Activated CD4-positive, alpha-beta T cell treated with anti-CD3 and anti-CD28 coated beads for 24 hours (primary cell): ENCODE measurements at regions not wholly inside any gene's neighbourhood (a gene's known extent, or its start where the extent isn't known, plus 50 kb on each side); places are given as distances from the start of the nearest gene placed in this dataset.
"Not testable (repeated sequence)": the region's sequence is repeated elsewhere in the genome, so short reads cannot be mapped to it uniquely, and the experiment has no call there.

Source experiments
- DNase-seq, 2 donors: peaks; one replicate each; pipeline ENCODE4 v3.0.0-alpha.2; 2020; ENCODE audit warnings: low read depth in 2 of 2

DNA sequence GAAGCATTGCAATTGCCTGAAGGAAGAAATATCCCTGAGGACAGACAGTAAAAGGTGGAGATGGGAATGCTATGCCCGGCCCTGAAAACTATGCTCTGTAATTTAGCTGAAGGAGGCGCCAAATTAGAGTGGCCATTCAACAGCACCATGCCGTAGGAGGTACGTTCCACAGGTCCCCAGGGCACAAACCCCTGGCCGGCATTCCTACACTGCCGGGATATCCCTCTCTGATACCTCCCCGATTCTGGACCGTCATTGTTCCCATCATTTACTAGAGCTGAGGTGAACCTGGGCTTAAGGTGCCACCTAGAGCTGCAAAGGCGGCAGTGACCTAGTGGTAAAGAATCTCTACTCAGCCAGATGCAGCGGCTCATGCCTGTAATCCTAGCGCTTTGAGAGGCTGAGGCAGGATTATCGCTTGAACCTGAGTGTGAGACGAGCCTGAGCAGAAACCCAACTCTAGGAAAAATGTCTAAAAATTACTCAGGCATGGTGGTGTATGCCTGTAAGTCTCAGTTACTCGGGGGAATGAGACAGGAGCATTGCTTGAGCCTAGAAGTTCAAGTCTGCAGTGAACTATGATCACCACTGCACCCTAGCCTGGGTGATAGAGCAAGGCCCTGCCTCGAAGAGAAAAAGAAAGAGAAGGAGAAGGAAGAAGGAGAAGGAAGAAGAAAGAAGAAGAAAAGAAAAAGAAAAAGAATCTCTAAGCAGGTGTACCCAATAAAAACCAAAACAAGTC lies 53.0 kb upstream of the TNKS2 start:
- DNase-seq = no peak

DNA sequence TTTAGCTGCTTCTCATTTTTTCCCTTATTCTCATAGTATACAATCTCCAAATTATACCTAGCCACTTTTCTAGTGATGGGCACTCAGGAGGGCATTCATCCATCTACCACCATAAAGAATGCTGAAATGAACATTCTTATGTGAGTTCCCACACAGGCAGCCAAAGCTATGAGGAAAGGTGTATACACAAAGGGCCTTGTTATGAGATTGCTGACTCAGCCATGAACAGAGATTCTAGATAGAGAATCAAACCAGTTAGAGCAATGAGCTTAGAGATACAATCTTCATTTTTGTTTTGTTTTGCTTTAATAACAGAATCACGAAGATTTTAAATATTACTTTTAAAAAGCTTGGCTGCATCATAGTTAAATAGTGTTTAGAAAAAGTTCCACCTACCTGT lies 54.8 kb upstream of the TNKS2 start:
- no peak for DNase-seq

DNA sequence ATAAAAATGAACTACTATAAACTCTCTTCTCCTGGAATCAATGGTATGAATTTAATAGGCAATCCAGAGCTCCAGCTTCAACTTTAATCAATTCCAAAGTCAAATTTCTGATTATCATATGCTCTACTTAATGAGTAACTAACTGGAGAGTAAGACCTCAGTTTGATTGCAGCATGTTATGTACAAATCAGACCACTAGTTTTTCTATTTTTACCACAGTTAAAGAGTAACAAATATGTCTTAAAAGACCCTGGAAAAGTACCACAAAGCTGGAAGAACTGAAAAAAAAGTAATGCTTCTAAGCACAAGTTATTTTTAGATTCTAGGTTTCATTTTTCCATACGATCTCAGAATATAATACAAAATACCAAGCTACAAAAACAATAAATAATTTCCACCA lies 56.0 kb upstream of the TNKS2 start:
- DNase-seq = no peak

DNA sequence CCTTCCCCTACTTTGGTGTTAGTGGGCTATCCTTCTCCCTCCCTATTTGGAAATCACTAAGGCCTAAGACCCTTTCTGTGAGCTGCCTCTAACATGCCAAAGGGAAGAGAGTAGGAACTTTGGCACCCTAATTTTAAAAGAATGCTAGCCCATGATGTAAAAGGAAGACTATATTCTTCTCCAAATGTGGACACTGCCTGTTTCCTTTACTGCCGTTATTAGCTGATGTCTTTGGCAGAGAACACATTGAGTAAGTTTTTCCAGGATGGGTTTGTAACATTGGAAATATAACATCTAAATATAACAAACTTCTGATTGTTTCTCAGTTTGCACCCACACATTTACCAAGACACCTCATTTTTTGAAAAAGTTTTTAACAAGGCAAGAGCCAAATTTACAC lies 56.9 kb upstream of the TNKS2 start:
- no peak for DNase-seq

DNA sequence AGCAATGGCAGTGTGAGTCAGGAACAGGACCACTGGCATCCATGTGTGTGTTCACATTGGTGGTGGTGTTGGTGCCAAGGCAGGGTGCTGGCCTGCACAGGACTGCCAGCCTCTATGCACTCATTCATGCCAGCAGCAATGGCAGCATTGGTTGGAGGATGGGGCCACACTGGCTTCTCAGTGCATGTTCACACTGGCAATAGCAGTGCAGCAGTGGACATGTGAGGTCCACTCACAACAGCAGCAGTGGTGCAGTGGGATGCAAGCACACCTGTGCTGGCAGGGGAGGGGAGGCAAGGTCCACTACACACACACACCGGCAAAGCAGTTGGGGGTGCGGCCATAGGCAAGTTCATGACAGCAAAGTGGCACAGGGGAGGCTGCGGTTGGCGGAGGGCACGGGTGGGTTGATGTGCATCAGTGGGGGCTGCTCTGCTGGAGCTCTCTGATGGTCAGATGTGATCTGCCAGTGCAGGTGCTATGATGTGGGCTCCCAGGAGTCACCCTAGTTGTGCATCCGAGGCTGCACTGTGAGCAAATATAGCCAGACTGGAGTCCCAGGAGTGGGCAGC lies 57.8 kb upstream of the TNKS2 start:
- DNase-seq = no peak

DNA sequence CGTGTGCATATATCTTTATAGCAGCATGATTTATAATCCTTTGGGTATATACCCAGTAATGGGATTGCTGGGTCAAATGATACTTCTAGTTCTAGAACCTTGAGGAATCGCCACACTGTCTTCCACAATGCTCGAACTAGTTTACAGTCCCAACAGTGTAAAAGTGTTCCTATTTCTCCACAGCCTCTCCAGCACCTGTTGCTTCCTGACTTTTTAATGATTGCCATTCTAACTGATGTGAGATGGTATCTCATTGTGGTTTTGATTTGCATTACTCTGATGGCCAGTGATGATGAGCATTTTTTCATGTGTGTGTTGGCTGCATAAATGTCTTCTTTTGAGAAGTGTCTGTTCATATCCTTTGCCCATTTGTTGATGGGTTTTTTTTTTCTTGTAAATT lies 66.0 kb upstream of the TNKS2 start:
- not testable (repeated sequence) for DNase-seq

DNA sequence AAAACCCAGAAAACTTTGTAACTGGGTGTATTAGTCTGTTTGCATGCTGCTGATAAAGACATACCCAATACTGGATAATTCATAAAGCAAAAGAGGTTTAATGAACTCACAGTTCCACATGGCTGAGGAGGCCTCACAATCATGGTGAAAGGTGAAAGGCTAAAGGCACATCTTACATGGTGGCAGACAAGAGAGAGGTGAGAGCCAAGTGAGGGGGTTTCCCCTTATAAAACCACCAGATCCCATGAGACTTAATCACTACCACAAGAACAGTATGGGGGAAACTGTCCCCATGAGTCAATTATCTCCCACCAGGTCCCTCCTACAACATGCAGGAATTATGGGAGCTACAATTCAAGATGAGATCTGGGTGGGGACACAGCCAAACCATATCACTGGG lies 68.9 kb upstream of the TNKS2 start:
- DNase-seq = not testable (repeated sequence)

DNA sequence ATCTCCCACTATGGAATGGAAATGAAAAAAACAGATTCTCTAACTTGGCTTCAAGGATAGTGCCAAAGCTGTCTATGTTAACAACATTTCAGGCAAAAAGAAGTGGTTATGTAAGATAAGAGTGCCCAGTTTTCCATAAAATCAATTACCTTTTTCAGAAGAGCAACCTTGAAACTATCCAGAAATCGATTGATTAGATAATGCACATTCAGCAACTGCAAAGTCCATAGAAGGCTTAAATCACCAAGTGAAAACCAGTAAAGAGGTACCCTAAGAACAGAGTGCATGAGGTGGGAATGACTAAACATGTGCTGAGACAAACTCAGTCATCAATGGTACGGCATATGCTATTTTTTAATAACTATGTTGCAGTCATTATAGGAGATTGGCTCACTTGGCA lies 71.9 kb upstream of the TNKS2 start:
- DNase-seq = no peak

DNA sequence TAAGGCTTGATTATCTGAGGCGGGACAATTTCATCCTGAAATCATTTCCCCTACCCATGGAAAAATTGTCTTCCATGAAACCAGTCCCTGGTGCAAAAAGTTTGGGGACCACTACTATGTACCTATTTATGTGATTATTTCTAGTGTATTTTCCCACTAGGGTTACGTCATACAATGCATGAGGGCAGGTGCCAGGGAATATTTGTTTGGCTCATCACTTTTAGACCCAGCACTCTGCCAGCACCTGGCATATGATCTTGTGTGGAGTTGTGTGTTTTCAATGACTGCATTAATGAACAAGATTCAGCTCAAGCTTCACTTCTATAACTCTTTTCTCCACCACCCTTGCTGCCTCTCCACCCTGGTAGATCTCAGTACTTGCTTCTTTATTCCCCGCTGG lies 73.3 kb upstream of the TNKS2 start:
- DNase-seq = no peak

DNA sequence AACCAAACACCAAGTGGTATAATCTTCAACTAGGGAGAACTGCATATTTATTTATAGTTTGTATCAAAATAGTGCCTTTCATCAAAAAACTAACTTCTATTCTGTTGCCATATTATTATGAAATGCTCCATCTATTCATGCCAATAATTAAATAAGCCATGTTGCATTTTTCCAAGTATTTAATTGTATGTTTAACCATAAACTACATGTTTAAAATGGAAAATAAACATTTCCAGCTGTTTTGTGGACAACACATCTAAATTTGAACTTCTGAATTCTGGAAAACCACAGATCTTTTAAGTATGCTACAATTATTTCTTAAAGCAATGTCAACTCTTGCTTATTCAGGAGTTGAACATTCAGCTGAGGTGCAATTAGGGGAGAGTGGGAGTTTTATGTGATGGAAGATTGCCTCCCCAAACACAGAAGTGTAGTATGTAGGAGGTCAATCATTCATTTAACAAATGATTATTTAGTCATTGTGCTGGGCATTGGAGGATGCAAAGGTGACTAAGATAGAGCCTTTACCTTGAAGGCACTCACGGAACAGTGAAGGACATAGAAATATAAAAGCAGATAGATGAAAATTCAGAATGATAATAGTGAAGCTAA lies 80.7 kb upstream of the PPP1R3C start:
- DNase-seq = no peak

DNA sequence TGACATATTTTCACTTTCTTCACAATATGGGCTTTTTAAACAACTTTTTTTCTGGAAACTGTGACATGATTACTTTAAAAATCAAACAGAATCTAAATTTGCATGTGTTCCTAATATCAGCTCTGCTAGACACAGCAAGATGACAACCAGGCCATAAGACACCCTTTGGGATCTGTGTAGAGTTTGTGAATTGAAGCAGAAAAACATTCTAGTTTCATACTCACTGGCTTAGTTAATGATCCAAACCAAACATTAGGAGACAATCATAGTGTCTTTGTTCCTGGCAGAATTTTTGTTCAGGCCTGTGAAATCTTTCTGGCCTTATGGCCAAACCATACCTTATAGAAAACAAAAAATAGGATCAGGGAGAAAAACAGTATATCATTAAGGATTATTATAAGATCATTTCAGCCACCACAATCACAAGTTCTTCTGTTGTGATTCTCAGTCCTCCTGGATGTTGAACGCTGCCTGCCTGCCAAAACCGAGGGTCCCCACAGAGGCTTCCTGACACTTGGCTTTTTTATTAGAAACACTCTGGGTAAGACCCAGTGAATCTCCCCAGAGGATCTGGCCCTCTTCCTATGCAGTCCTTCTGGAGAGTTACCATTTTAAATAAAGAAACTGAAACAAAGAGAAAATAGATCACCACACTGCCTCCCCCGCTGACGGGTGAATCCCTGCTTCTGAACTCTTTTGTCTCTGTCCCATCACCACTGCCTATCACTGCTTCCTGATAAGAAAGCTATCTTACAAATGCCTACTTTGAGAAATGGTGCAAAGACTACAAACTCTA lies 79.2 kb upstream of the PPP1R3C start:
- no peak for DNase-seq

DNA sequence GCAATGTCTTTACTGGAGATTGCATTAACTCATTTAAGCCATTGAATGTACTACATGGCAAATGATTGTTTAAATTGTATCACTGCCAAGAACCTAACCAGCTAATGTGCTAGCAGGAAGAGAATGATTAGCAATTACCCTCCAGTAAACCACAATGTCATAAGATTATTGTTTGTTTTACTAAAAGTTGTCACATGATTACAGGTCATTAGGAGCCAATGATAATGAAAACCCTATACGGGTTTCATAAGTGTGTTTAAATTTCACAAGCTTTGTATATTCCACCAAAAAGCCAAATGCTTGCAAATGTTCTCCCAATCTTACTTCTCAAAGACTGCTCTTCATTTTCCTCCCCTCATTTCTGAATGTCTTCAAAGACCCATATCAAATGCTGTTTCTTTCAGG lies 76.5 kb upstream of the PPP1R3C start:
- no peak for DNase-seq

DNA sequence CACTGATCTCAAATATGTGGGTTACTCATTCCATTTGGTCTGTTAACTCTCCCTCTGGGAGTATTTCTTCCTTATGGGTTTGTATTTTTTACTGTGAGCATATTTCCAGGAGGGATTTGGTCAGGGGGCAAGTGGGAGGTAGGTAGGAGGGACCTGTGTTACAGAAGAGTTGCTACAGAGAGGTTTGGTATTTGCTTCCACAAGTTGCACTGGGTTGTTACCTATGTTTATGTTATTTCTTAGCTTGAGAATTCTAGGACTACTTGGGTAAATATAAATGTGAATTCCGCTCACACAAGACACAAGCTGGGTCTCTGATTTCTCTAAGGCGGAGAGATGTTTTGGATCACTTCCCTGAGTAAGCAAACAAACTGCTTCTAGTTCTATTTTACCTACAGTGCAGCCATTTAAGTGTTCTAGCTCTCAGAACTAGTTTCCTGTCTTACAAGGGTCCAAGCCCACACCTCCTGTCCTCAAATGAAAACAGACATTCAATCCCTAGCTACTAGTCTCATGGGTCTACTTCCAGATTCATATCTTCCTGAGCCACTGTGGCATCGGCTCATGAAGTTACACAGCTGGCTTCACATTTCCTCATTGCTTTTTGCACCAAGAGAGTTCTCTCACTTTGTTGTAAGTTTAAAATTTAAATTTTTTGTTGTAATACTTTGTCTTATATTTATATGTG lies 75.4 kb upstream of the PPP1R3C start:
- DNase-seq = no peak

DNA sequence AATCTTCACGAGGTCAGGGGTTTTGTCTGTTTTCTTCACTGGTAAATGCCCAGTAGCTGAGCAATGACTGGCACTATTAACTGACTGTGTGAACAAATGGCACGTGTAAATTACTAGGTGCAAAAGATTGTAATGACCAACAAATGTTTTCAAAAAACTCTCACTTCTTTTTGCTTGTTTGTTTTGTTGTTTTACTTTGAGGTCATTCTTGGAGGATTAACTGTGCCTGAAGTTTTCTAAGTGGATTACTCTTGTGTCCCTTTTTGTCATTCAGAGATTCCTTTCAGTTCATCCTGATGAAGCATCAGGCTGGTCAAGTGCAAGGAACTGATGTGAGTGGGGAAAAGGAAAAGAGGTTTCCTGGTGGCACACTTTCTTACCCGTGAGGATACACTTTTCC lies 74.4 kb upstream of the PPP1R3C start:
- DNase-seq = no peak

DNA sequence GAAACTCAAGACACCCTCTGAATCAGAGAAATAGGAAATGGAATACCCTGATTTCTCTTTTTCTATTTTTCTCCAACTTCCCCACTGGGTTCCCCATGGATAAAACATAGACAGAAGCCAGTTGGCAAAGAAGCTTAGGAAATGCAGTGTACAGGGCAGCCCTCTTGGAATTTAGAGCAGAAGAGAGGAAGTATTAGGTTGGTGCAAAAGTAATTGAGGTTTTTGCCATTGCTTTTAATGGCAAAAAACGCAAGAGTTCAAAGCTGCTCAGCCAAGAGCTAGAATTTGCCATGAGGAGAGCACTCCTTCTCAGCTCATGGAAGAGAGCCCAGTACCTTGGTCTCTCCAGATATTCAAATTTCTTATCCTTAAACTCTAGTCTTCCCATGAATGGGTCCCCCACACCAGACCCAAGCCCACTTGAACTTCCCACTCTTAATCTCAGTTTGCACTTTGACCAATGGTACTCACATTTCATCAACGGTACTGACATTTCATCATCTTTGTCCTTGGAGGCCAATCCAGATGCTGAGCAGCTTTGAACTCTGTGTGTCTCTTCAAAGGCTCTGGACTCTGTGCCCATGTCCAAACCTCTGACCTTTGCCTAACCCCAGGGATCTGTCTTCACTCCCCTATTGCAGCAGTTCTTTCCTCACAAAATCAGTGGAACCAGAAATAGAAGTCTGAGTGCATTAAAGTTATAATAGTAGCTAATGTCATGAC lies 73.2 kb upstream of the PPP1R3C start:
- no peak for DNase-seq

DNA sequence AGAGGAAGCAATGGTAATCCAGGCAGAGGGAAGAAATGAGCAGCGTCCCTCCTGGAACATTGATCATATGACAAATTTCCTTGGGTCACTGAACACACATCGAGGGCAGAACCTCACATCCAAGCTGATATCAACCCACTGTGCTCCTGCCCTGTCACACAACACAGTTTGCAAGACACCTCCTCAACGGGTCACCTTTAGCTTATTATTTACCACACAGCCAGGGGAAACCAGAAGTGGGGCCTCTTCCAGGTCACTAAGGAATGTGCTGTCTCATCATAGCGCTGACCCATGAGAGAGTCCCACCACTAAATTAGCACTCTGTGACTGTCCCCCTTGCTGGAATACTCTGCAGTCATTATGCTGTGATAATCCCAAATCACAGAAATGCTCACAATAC lies 69.7 kb upstream of the PPP1R3C start:
- no peak for DNase-seq

DNA sequence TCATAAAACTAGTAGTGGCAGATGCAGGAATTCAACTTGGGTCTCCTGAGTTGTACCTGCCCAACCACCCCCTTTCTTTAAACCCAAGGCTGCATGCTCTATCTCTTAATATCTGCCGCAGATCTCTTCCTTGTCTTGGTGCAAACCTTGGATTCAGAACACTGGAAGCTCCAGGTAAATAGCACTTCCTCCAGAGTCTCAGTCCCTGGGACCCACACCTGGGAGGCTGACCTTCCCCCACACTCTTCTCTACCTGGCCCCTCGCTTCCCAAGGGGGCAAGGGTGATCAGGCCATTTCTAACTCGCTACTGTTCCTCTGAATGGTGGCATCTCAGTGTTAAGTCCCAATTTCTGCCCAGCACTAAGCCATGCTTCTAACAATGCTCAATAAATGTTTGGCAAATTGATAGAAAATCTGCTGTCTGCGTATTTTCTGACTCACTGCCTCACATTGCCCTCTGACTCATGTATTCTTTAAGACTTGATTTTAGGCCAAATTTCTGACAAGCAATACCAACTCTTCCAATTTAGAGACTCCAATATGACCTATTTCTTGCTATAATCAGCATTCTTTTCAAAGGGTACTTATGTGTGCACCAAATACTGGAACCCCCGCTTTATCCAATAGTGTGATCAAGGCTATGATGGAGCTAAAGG lies 68.0 kb upstream of the PPP1R3C start:
- no peak for DNase-seq

DNA sequence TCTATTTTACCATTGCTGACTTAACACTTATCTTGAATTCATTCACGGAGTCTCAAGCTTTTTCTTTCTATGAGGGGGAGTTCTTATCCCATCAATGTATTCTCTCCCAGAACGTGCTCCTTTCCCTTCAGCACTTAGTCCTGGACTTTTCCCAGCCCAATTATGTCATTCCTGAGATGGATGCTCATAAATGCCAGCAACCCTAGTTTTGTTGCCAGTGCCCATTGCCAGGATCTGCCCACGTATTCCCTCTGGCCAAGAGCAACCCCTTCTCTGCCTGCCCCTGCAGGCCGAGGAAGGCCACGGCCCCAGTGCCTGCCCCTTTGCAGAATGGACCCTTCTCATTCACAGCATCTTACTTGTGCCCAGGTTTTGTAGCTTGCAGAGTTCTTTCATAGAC lies 67.4 kb upstream of the PPP1R3C start:
- no peak for DNase-seq

DNA sequence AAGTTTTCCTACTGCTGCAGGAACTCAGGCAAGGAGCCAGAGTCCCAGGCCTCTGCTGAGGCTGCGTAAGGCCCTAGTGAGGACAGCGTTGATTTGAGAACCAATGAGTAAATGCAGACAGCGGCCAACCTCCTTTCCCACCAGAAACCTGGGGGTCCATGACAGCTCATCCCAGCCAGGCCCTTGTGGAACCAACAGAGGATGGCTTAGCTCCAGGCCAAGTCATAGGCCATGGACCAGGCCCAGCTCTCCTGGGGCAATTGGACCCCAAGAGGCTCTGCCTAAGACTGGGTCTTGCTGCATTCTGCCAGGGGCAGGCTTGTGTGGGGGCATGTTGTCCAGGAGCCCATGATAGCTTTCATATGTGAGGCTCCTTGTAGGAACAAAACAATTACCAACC lies 65.4 kb upstream of the PPP1R3C start:
- DNase-seq = no peak

DNA sequence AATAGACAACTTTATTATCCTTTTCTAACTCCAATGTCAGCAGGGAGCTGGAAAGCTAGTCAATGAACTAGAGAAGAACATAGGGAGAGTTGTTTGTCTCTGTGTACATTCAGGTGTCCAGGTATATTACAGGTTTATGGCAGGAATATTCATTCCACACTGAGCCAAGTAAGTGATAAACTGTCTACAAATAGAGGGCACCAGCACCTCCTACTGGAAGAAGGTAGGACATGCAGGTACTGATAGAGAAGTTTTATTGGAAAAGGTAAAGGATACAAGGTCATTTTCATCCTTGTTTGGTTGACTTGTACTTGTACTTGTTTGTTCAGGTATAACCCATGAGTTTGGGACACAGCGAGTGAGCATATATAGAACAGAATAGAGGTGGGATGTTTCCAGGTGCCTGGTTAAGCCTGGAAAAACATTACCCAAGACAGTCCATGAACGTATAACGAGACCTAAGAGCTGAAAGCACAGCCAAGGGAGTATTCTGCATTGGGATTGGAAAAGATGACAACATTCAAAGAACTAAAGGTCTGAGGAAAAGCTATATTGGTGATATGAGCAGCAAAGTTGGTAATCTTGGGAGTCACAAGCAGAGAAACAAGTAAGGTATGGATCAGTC lies 61.4 kb upstream of the PPP1R3C start:
- DNase-seq = peak in 1 of 2 donors; percentile 1
